A673 (cell line): ENCODE measurements at regions not wholly inside any gene's neighbourhood (a gene's known extent, or its start where the extent isn't known, plus 50 kb on each side); places are given as distances from the start of the nearest gene placed in this dataset.

Experiments used
- BruUV-seq: library from RNA; stranded (reverse); fragments of 400-500 nt; replicated peaks from 2 replicates; lab custom pipeline; 2021; lab: Mats Ljungman, UMichigan
- CTCF ChIA-PET: fragments of 300-600 bp; sonication (Branson Sonifier 250); formaldehyde crosslinking; loops from one replicate; lab custom pipeline; 2022; ENCODE audit warnings: antibody characterized with exemption; lab: Charles Lee
- POLR2A ChIA-PET: fragments of 300-600 bp; sonication (Branson Sonifier 250); formaldehyde crosslinking; loops from one replicate; lab custom pipeline; 2022; ENCODE audit warnings: antibody characterized with exemption; ENCODE audit not compliant: low non-redundant PET; lab: Charles Lee
- DNase-seq: peaks from one replicate; pipeline ENCODE4 v3.0.0-alpha.2; 2015; ENCODE audit warnings: low spot score
- H3K27ac ChIP-seq: fragments of 200-600 bp; sonication (generic); 2 replicates; pipeline ENCODE4 v1.5.1; 2016; ENCODE audit warnings: mixed run types, low read depth, mild to moderate bottlenecking, mixed read lengths, antibody characterized with exemption, low read length; ENCODE audit not compliant: poor library complexity, severe bottlenecking
- H3K27me3 ChIP-seq: fragments of 200-600 bp; sonication (generic); replicated peaks from 2 replicates; pipeline ENCODE4 v1.6.1; 2017; ENCODE audit warnings: mixed run types, low read depth, mild to moderate bottlenecking, mixed read lengths, antibody characterized with exemption, low read length; ENCODE audit not compliant: insufficient read depth, poor library complexity
- H3K36me3 ChIP-seq: fragments of 200-600 bp; sonication (generic); 2 replicates; pipeline ENCODE4 v1.6.1; 2016; ENCODE audit warnings: mixed run types, mild to moderate bottlenecking, mixed read lengths, antibody characterized with exemption, low read length; ENCODE audit not compliant: insufficient read depth, poor library complexity, severe bottlenecking
- H3K4me1 ChIP-seq: fragments of 200-600 bp; sonication (generic); 2 replicates; pipeline ENCODE4 v1.6.1; 2017; ENCODE audit warnings: mixed run types, mild to moderate bottlenecking, mixed read lengths, antibody characterized with exemption, low read length; ENCODE audit not compliant: insufficient read depth, poor library complexity, severe bottlenecking
- H3K4me3 ChIP-seq: fragments of 200-600 bp; sonication (generic); 2 replicates; pipeline ENCODE4 v1.5.1; 2016; ENCODE audit warnings: low read depth, mixed run types, mild to moderate bottlenecking, mixed read lengths, low read length; ENCODE audit not compliant: poor library complexity, severe bottlenecking
- H3K9me3 ChIP-seq: fragments of 200-600 bp; sonication (generic); 2 replicates; pipeline ENCODE4 v1.6.1; 2016; ENCODE audit warnings: mixed run types, low read depth, mild to moderate bottlenecking, mixed read lengths, antibody characterized with exemption, low read length; ENCODE audit not compliant: poor library complexity, severe bottlenecking
- EZH2 ChIP-seq: fragments of 200-600 bp; sonication (generic); IDR thresholded peaks from 2 replicates; pipeline ENCODE4 v1.6.1; 2017; ENCODE audit warnings: borderline replicate concordance, low read depth, mild to moderate bottlenecking, mixed read lengths, antibody characterized with exemption, low read length; ENCODE audit not compliant: poor library complexity, severe bottlenecking
- intact Hi-C: fragments of 100-400 bp; cut with micrococcal nuclease; formaldehyde crosslinking; loops from one replicate; pipeline ENCODE4 v1.10.0; 2022; ENCODE audit not compliant: unreplicated experiment
- TF ChIP-seq, protein P1 (sequence below): fragments of 300-800, 200-600 bp; sonication (generic); conservative IDR thresholded peaks from 2 replicates; pipeline ENCODE4 v1.5.1; 2017; ENCODE audit warnings: low read depth, mild to moderate bottlenecking, antibody characterized with exemption, low read length, moderate library complexity, mixed read lengths

DNA sequence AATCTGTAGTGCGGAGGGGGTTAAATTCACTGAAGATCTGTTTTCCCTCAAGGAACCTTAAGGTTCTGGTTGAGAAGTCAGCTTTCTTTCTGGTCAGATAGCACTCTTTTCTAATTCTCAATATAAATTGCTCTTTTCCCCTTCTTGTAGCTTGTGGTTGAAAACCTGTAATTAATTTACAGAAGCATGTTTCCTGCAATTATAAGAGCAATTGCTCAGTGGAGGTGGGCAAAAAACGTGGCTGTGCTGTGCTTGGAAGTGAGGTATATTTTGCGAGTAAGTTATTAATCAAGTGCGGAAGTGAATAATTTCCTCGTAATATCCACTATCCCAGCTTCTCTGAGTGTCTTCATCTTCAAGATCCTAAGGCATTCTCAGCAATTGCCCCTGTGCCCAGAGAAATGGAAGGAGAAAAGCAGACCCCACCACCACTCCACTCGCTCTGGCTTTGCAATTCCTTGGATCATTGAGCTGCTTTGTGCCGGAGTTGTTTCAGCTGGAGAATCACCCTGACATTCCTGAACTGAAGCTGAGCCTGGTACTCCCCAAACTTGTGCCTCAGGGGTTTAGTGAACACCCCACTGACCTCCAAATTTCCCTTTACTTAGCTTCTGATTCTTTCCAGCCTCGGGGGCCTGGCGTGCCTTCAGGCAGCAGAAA lies 140.6 kb downstream of the LRRC70 start:
- intact Hi-C loops: no loop called here
- no peak overlapping the region for H3K4me3 ChIP-seq
- TF ChIP-seq, protein P1, sequence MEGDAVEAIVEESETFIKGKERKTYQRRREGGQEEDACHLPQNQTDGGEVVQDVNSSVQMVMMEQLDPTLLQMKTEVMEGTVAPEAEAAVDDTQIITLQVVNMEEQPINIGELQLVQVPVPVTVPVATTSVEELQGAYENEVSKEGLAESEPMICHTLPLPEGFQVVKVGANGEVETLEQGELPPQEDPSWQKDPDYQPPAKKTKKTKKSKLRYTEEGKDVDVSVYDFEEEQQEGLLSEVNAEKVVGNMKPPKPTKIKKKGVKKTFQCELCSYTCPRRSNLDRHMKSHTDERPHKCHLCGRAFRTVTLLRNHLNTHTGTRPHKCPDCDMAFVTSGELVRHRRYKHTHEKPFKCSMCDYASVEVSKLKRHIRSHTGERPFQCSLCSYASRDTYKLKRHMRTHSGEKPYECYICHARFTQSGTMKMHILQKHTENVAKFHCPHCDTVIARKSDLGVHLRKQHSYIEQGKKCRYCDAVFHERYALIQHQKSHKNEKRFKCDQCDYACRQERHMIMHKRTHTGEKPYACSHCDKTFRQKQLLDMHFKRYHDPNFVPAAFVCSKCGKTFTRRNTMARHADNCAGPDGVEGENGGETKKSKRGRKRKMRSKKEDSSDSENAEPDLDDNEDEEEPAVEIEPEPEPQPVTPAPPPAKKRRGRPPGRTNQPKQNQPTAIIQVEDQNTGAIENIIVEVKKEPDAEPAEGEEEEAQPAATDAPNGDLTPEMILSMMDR: no peak
- TF ChIP-seq EZH2: no peak
- no TSS peak for BruUV-seq
- no peak overlapping the region for H3K27ac ChIP-seq
- no peaks in the 10 kb centered on the region for H3K9me3 ChIP-seq
- POLR2A ChIA-PET: no interaction called here
- no peaks in the 10 kb centered on the region for H3K4me1 ChIP-seq
- no peaks in the 10 kb centered on the region for H3K27me3 ChIP-seq
- CTCF ChIA-PET: no interaction called here
- no peaks in the 10 kb centered on the region for H3K36me3 ChIP-seq
- DNase-seq: no peak

DNA sequence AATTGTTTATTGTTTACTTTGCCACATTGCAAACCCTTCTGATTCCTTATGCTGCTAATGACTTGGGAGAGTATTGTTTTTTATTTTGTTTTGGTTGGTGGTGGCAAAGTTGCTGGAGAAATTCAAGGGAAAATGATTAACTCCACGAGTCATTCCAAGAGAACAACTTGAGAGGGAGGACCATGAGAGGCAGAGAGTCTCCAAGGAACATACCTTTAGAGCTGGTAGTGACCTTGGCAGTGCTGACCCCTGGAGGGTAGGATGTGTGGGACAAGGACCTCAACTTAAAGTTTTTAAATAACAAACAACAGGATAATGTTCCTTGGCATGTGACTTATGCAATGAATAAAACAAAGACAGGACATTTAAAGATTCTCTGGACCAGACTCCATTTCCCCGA lies 139.7 kb downstream of the LRRC70 start:
- Histone ChIP-seq H3K9me3 (no peaks in the 10 kb centered on the region), H3K4me1 (no peaks in the 10 kb centered on the region), H3K27ac (no peak overlapping the region), H3K27me3 (no peaks in the 10 kb centered on the region), H3K36me3 (no peaks in the 10 kb centered on the region), H3K4me3 (no peak overlapping the region)
- intact Hi-C loops: no loop called here
- CTCF ChIA-PET: no interaction called here
- TF ChIP-seq, protein P1: no peak
- TF ChIP-seq EZH2: no peak
- DNase-seq: no peak
- BruUV-seq: no TSS peak
- POLR2A ChIA-PET: no interaction called here

DNA sequence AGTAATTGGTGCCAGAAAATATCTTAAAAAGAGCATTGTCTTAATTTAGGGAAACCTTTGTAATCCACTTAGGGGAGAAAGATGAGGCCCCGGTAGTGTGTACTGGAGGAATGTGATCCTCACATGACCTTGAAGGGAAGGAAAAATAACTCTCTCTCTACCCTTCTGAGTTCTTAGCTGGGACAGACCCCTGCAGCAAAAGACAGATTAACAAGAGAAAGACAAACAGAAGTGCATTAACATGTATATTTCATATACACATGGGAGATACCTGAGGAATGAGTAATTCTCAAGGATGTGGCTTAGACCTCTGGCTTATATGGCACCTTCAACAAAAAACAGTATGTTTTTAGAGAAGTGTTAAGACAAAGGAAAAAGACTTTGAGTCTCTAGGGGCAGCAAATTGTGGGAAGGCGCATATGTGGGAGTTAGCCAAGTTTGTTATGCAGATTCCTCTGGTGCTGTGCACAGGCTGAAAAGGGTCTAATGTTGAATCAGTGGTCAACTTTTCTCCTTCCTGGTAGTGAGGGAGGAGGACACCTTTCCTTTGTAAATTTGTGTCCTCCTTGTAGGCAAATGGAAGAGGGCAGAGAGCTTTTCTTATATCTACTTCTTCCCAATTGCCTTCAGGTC lies 138.8 kb downstream of the LRRC70 start:
- Histone ChIP-seq H3K4me1 (no peaks in the 10 kb centered on the region), H3K4me3 (no peak overlapping the region), H3K36me3 (no peaks in the 10 kb centered on the region), H3K9me3 (no peaks in the 10 kb centered on the region), H3K27ac (no peak overlapping the region), H3K27me3 (no peaks in the 10 kb centered on the region)
- DNase-seq: no peak
- intact Hi-C loops: no loop called here
- TF ChIP-seq EZH2: no peak
- TF ChIP-seq, protein P1: no peak
- ChIA-PET POLR2A (no interaction called here), CTCF (no interaction called here)
- no TSS peak for BruUV-seq
